Activated CD4-positive, CD25-positive, alpha-beta regulatory T cell treated with anti-CD3 and anti-CD28 coated beads, Interleukin-2, amount 50 U/mL, for 16 hours (primary cell): ENCODE measurements at regions not wholly inside any gene's neighbourhood (a gene's known extent, or its start where the extent isn't known, plus 50 kb on each side); places are given as distances from the start of the nearest gene placed in this dataset.

Experiments used
- DNase-seq: peaks from one replicate; pipeline ENCODE4 v3.0.0-alpha.2; 2020; ENCODE audit warnings: low read depth, low spot score

- DNase-seq: no peak
Measured at GRCh38 chr4:73001885-73002284, 67.6 kb downstream of the COX18 start.

- no peak for DNase-seq
Measured at GRCh38 chr4:72997409-72997808, 72.1 kb downstream of the COX18 start.

DNA sequence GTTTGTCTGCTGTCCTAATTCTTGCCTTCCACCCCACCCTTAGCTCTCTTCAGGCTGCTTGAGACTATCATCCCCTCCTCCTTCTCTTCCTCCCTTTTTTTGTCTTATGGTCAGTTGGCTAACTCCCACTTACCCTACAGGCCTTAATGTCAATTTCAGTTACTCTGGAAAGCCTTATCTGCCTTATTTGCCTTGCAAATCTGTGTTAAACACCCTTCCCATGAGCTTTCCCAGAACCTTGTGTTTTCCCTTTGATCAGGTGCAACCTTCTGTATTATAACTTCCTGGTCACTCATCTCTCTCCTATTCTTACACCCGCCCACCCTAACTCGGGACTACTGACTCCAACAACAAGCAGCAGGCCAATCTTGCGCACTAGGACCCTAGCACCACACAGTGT, 74.8 kb downstream of the COX18 start:
- no peak for DNase-seq

DNA sequence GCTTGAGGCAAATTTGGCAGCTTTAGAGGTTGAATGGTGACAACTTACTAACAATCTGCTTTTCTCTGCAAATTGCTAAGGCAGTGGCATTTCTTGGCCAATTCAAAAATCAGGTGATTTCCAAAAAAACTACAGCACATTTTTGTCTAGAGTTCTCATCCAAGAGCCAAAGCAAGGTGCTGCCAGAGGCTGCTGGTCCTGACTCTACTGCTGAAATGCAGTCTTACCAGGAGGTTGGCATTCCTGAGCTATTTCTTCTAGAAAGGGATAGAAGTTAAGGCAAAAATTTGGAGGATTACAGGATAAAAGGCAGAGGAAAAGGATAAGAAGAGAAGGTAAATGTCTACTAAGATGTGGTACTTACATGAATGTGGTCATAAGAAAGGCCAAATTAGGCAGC, 75.6 kb downstream of the COX18 start:
- DNase-seq: no peak

DNA sequence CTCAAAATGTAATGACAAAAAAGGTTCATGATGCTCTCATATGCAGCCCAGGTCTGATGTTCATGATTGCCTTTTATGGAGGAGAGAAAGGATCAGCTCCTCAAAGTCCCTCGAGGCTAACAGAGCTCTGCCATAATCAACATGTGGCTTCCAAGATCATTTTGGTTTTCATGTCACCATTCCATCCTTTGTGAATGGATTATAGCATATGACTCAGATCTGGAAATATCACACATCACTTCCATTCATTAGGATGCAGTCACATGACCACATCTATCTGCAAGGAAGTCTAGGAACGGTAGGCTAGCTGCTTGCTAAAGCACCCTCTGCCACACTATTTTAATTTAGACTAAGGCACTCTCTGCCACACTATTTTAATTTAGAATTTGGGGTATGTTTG, 77.6 kb downstream of the COX18 start:
- DNase-seq: no peak

GRCh38 chr4:72987741-72988729, 81.5 kb downstream of the COX18 start:
- DNase-seq: no peak

DNA sequence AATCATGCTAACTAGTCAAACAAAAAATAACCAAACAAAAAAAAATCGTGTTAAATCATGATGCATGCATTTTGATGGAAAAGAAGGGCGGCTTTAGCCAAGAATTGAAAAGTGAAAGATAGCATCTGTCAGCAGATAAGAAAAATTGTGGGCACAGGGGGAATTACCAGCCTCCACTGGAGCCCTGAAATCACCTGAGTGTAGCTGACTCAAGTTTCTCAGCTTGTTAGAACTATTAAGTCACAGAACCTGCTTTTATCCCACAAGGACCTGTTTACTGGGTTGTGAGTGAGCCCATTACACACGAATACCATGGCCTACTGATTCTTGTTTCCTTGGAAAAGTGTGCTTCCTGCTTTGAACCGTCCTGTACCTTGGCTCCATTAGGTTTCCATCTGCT, 85.2 kb downstream of the COX18 start:
- DNase-seq: no peak

GRCh38 chr4:72983709-72984108, 85.8 kb downstream of the COX18 start:
- no peak for DNase-seq

- no peak for DNase-seq
Measured at GRCh38 chr4:72977936-72978485, 91.5 kb downstream of the COX18 start.

GRCh38 chr4:72975488-72975784, 94.1 kb downstream of the COX18 start:
- no peak for DNase-seq

- DNase-seq: no peak
Measured at GRCh38 chr4:72974694-72975487, 94.6 kb downstream of the COX18 start.

DNA sequence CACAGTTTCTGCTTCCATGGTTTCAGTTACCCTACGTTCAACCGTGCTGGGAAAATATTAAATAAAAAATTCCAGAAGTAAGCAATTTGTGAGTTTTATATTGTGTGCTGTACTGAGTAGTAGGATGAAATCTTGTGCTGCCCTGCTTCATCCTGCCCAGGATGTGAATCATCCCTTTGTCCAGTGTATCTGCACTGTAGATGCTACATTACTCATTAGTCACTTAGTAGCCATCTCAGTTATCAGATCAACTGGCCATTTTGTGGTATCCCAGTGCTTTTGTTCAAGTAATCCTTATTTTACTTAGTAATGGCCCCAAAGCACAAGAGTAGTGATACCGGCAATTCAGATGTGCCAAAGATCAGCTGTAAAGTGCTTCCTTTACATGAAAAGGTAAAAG, 97.9 kb downstream of the COX18 start:
- no peak for DNase-seq

- no peak for DNase-seq
Measured at GRCh38 chr4:72970756-72971155, 98.8 kb downstream of the COX18 start.

- DNase-seq: no peak
Measured at GRCh38 chr4:72969976-72970375, 99.5 kb downstream of the COX18 start.

DNA sequence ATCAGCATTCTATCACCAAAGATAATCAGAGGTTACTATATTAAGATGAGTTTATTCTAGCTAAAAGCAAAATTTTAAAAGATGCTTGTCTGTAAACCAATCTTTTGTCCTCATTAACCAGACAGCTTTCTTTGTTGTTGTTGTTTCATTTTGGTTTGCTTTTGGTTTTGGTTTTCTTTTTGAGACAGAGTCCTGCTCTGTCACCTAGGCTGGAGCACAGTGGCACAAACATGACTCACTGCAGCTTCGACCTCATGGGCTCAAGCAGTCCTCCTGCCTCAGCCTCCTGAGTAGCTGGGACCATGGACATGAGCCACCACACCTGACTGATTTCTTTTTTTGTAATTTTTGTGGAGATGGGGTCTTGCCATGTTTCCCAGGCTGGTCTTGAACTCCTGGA, 102.9 kb downstream of the COX18 start:
- no peak for DNase-seq

DNA sequence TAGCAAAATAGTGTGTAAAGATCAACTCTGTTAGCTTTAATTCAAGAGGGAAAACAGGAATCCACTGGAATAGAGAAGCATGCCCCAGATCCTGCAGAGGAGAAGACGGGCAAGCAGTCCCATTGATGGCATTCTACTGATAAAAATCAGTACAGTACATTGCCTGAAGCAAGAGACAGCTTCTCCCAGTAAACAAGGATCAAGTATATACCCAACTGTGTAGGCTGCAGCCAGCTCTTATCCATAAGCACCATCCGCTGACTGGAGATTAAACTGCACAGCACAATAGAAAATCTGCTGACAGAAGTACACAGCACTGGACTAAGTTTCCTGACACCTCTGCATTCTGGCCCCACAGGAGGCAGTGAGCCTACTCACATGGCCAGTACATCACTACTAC, 110.1 kb downstream of the COX18 start:
- DNase-seq: no peak

- DNase-seq: no peak
Measured at GRCh38 chr4:72954811-72955210, 114.7 kb downstream of the COX18 start.

DNA sequence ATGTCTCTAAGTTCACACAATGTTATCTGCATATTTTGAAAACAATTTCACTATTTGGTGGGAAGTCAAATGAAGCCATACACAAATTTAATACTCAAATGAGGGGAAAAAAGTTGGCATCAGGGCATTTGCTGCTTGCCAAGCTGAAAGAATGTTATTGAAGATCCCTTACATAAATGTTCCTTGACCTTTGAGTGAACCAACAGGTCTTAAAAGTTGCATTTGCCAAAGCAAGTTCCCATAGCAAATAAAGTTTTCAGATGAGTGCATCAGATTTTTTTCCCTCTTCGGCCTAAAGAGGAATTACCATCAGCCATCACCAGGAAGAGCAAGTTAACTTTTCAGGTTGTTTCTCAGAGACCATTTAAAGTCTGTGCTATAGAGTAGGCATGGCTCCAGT, 115.9 kb downstream of the COX18 start:
- DNase-seq: no peak

DNA sequence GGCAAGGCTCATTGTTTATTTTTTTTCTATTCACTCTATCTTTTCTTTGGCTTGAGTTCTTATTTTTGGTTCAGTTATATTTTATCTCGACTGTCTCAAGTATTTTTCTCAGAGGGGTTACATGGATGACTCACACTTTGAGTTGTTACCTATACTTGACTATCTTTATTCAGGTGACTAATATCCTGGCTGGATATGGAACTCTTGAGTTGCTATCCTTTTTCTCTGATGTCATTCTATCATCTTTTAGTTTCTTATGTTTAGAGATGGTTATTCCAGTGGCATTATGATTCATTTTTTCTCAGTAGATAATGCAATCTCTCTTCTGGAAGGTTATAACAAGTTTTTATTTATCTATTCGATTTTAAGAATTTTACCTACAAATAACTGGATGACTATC, 117.9 kb downstream of the COX18 start:
- DNase-seq: no peak

DNA sequence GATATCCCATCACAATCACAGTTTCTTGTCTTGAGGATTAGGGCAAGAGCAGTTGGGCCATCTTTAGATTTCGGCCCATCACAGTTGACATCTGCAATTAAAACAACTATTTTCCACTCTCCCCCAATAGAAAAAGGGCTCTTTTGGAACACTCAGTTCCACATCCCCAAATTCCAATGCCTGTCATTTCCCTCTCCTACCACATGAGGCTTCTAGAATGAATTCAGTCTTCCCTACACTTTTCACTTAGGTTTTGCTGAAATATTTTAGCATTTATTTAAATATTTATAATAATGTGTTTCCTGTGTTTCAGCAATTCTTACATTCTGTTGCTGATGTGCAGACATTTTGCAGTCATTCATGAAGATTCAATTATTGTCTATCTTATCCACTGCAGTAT, 118.4 kb downstream of the COX18 start:
- DNase-seq: no peak

DNA sequence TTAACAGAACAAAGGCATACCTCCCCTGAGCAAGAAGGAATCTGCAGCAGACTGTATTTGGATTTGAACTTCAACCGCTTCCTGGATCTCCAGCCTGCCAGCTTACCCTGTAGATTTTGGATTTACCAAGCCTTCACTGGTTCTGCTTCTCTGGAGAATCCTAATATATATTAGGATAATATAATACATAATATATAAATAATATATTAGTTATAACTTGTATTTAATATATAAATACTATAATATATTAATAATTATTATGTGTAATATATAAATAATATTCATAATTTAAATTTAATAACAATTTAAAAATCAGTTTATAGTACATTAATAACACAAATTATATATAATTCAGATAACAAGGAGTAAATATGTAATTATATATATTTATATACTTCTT, 121.4 kb downstream of the COX18 start:
- DNase-seq: no peak

GRCh38 chr4:72945719-72946336, 123.7 kb downstream of the COX18 start:
- DNase-seq: no peak
